ENCODE measurements at regions not wholly inside any gene's neighbourhood (a gene's known extent, or its start where the extent isn't known, plus 50 kb on each side); places are given as distances from the start of the nearest gene placed in this dataset.

DNA sequence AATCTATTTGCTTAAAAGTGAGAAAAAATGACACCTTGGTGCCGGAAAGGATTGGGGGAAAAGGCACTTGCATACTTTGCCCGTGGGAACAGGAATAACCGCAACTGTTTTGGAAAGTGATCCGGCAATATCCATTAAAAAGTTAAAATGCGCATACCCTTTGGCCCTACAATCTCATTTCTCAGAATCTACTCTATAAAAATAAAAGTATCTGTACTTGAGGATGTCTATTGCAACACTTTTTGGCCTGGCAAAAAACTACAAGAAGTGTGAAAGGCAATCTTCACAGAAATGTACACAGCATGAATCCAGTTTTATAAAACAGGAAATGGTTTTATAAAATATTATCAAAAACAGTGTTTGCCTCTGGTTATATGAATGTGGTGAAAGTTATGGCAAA lies 58.3 kb upstream of the NFIL3 start:
- no peak for TF ChIP-seq EZH2 (IDR thresholded peaks at IDR 0.05; ENCODE audit: low read length, missing control alignments)
- TF ChIP-seq, protein P1, sequence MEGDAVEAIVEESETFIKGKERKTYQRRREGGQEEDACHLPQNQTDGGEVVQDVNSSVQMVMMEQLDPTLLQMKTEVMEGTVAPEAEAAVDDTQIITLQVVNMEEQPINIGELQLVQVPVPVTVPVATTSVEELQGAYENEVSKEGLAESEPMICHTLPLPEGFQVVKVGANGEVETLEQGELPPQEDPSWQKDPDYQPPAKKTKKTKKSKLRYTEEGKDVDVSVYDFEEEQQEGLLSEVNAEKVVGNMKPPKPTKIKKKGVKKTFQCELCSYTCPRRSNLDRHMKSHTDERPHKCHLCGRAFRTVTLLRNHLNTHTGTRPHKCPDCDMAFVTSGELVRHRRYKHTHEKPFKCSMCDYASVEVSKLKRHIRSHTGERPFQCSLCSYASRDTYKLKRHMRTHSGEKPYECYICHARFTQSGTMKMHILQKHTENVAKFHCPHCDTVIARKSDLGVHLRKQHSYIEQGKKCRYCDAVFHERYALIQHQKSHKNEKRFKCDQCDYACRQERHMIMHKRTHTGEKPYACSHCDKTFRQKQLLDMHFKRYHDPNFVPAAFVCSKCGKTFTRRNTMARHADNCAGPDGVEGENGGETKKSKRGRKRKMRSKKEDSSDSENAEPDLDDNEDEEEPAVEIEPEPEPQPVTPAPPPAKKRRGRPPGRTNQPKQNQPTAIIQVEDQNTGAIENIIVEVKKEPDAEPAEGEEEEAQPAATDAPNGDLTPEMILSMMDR (conservative IDR thresholded peaks at IDR 0.05 in 1 of 2, IDR thresholded peaks at IDR 0.05 in 1 of 2; ENCODE audit: low read depth in 1 of 2, low read length in 2 of 2), result no peak
